Mesothelial cell of epicardium (in vitro differentiated cells): ENCODE measurements at regions not wholly inside any gene's neighbourhood (a gene's known extent, or its start where the extent isn't known, plus 50 kb on each side); places are given as distances from the start of the nearest gene placed in this dataset.

ENCODE experiments used
- DNase-seq, 2 experiments: peaks; one replicate each; pipeline ENCODE4 v3.0.0; 2021; ENCODE audit warnings: low spot score in 2 of 2; ENCODE audit not compliant: unreplicated experiment in 2 of 2
- H3K27ac Mint-ChIP-seq: 2 replicates; pipeline ENCODE4 v1.8.0; 2021; ENCODE audit warnings: mixed read lengths
- H3K27me3 Mint-ChIP-seq: 2 replicates; pipeline ENCODE4 v1.8.0; 2021; ENCODE audit warnings: low read depth, mixed read lengths
- H3K36me3 Mint-ChIP-seq: 2 replicates; pipeline ENCODE4 v1.8.0; 2021; ENCODE audit warnings: mixed read lengths
- H3K4me1 Mint-ChIP-seq: 2 replicates; pipeline ENCODE4 v1.8.0; 2021; ENCODE audit warnings: mixed read lengths
- H3K4me3 Mint-ChIP-seq: 2 replicates; pipeline ENCODE4 v1.8.0; 2021; ENCODE audit warnings: mild to moderate bottlenecking, moderate library complexity, mixed read lengths
- H3K9me3 Mint-ChIP-seq: 2 replicates; pipeline ENCODE4 v1.8.0; 2021; ENCODE audit warnings: mixed read lengths
- CTCF ChIP-seq: fragments of 200-600 bp; sonication (generic); IDR thresholded peaks from one replicate; pipeline ENCODE4 v1.5.0; 2021; ENCODE audit warnings: antibody characterized with exemption; ENCODE audit not compliant: unreplicated experiment

DNA sequence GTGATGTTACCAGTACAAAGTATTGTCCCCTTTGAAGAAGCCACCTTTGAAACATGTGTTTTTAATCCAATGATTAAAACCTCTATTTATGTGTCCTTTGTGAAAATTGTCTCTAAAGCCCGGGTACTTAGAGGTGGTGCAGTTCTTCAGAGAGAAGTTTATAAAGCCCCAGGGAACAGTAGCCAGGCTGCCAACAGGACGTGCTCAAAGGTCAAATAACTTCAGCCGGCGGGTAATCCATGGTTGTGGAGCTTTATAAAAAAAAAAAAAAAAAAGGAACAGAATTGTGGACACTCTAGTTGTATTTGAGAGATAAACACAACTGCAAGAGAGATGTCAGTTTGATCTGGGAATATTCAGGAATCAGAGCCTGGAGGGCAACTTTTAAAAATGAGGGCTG lies 57.9 kb upstream of the CTNND2 start:
- Mint-ChIP-seq H3K4me1 (no peaks in the 10 kb centered on the region), H3K36me3 (no peaks in the 10 kb centered on the region), H3K4me3 (no peak overlapping the region), H3K27ac (no peak overlapping the region), H3K9me3 (no peaks in the 10 kb centered on the region), H3K27me3 (no peaks in the 10 kb centered on the region)
- TF ChIP-seq CTCF: no peak
- DNase-seq: no peak

- TF ChIP-seq CTCF: no peak
- no peak overlapping the region for H3K4me3 Mint-ChIP-seq
- no peak overlapping the region for H3K27ac Mint-ChIP-seq
- no peaks in the 10 kb centered on the region for H3K9me3 Mint-ChIP-seq
- DNase-seq: no peak
- H3K36me3 Mint-ChIP-seq: no peaks in the 10 kb centered on the region
- no peaks in the 10 kb centered on the region for H3K27me3 Mint-ChIP-seq
- H3K4me1 Mint-ChIP-seq: no peaks in the 10 kb centered on the region
Measured at GRCh38 chr5:11958321-11958720, 54.1 kb upstream of the CTNND2 start.

GRCh38 chr5:11955331-11955730 lies 51.1 kb upstream of the CTNND2 start:
- no peak for DNase-seq
- Mint-ChIP-seq H3K9me3 (no peaks in the 10 kb centered on the region), H3K4me3 (no peak overlapping the region), H3K27me3 (no peaks in the 10 kb centered on the region), H3K36me3 (no peaks in the 10 kb centered on the region), H3K27ac (no peak overlapping the region), H3K4me1 (no peaks in the 10 kb centered on the region)
- no peak for TF ChIP-seq CTCF
